Ishikawa (cell line): ENCODE measurements at regions not wholly inside any gene's neighbourhood (a gene's known extent, or its start where the extent isn't known, plus 50 kb on each side); places are given as distances from the start of the nearest gene placed in this dataset.

Source experiments
- CEBPB ChIP-seq: IDR thresholded peaks from 2 replicates; pipeline ENCODE4 v1.6.1; 2012
- CREB1 ChIP-seq: IDR thresholded peaks from 2 replicates; pipeline ENCODE4 v1.6.1; 2012; ENCODE audit warnings: low read depth
- EGR1 ChIP-seq: IDR thresholded peaks from 2 replicates; pipeline ENCODE4 v1.6.1; 2012
- EP300 ChIP-seq: IDR thresholded peaks from 2 replicates; pipeline ENCODE4 v1.6.1; 2012; ENCODE audit warnings: borderline replicate concordance
- FOXM1 ChIP-seq: IDR thresholded peaks from 2 replicates; pipeline ENCODE4 v1.6.1; 2012; ENCODE audit warnings: low read depth, borderline replicate concordance
- MAX ChIP-seq: IDR thresholded peaks from 2 replicates; pipeline ENCODE4 v1.6.1; 2012
- NFIC ChIP-seq: IDR thresholded peaks from 2 replicates; pipeline ENCODE4 v1.6.1; 2012
- RAD21 ChIP-seq: IDR thresholded peaks from 2 replicates; pipeline ENCODE4 v1.6.1; 2012; ENCODE audit warnings: low read depth
- REST ChIP-seq: IDR thresholded peaks from 2 replicates; pipeline ENCODE4 v1.6.1; 2012; ENCODE audit warnings: low read depth, mild to moderate bottlenecking
- TAF1 ChIP-seq: IDR thresholded peaks from 2 replicates; pipeline ENCODE4 v1.6.1; 2012; ENCODE audit warnings: low read depth, mild to moderate bottlenecking
- TCF12 ChIP-seq: IDR thresholded peaks from 2 replicates; pipeline ENCODE4 v1.6.1; 2012; ENCODE audit warnings: low read depth
- TEAD4 ChIP-seq: IDR thresholded peaks from 2 replicates; pipeline ENCODE4 v1.6.1; 2012
- YY1 ChIP-seq: IDR thresholded peaks from 2 replicates; pipeline ENCODE4 v1.6.1; 2012; ENCODE audit warnings: low read depth
- ZBTB7A ChIP-seq: IDR thresholded peaks from 2 replicates; pipeline ENCODE4 v1.6.1; 2012; ENCODE audit warnings: low read depth
- TF ChIP-seq, protein P1 (sequence below): IDR thresholded peaks from 2 replicates; pipeline ENCODE4 v1.6.1; 2012

- TF ChIP-seq, protein P1, sequence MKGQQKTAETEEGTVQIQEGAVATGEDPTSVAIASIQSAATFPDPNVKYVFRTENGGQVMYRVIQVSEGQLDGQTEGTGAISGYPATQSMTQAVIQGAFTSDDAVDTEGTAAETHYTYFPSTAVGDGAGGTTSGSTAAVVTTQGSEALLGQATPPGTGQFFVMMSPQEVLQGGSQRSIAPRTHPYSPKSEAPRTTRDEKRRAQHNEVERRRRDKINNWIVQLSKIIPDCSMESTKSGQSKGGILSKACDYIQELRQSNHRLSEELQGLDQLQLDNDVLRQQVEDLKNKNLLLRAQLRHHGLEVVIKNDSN = no peak
- TF ChIP-seq EGR1 (no peak), RAD21 (no peak), CREB1 (no peak), REST (no peak), FOXM1 (no peak), ZBTB7A (no peak), TCF12 (no peak), TAF1 (no peak), NFIC (no peak)
Observed at GRCh38 chr13:112181336-112182067, 114.6 kb downstream of the SOX1 start.

DNA sequence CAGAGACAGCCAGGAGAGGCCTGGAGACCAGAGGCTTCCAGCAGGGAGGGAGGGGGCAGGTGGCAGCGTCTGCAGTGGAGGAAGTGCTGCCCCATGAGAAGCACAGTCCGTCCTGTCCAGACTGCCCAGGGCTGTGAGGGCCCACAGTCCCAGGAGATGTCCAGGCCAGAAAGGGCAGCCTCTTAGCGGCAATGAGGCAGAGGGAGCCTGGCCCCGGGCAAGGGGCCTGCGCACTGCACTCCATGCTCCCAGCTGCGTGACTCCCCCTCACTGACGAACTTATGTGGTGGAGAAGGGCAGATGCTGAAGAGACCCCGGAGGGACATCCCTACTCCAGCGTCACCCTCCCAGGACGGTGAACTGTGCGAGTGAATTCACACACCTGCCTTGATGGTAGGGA lies 115.3 kb downstream of the SOX1 start:
- TF ChIP-seq REST = no peak
- no peak for TF ChIP-seq MAX
- no peak for TF ChIP-seq CEBPB
- TF ChIP-seq TEAD4 = no peak

- TF ChIP-seq CEBPB = no peak
- no peak for TF ChIP-seq EP300
- TF ChIP-seq TCF12 = no peak
Observed at GRCh38 chr13:112182846-112183531, 116.0 kb downstream of the SOX1 start.

GRCh38 chr13:112183532-112184090 lies 116.7 kb downstream of the SOX1 start:
- no peak for TF ChIP-seq REST
- no peak for TF ChIP-seq YY1
- TF ChIP-seq CREB1 = no peak
- no peak for TF ChIP-seq RAD21
- TF ChIP-seq, protein P1 = no peak

- TF ChIP-seq CEBPB (no peak), TAF1 (no peak), CREB1 (no peak), TEAD4 (no peak), ZBTB7A (no peak), EP300 (no peak), EGR1 (no peak), TCF12 (no peak), NFIC (no peak), RAD21 (no peak), MAX (no peak), YY1 (no peak), REST (no peak), FOXM1 (no peak)
- TF ChIP-seq, protein P1 = no peak
Observed at GRCh38 chr13:112184261-112184660, 117.3 kb downstream of the SOX1 start.
